CD8-positive, alpha-beta memory T cell (primary cell): ENCODE measurements at regions not wholly inside any gene's neighbourhood (a gene's known extent, or its start where the extent isn't known, plus 50 kb on each side); places are given as distances from the start of the nearest gene placed in this dataset.
A peak's percentile ranks its signal among the peaks of the same experiment; 100 is the strongest.

Experiments used
- CTCF ChIA-PET: fragments of 350-600 bp; sonication (Branson Sonifier 250); formaldehyde crosslinking; loops from one replicate; lab custom pipeline; 2021; ENCODE audit warnings: antibody characterized with exemption; lab: Charles Lee
- POLR2A ChIA-PET: fragments of 350-600 bp; sonication (Branson Sonifier 250); formaldehyde crosslinking; loops from one replicate; lab custom pipeline; 2021; ENCODE audit warnings: antibody characterized with exemption; lab: Charles Lee
- DNase-seq, 5 donors: peaks; one replicate each; pipeline versions ENCODE4 v3.0.0 to v3.0.0-alpha.2; 2020 to 2022; ENCODE audit warnings: mixed read lengths in 1 of 5
- H3K27ac ChIP-seq: one replicate; pipeline ENCODE4 v1.7.0; 2013; ENCODE audit warnings: low read depth, mild to moderate bottlenecking, low read length, moderate library complexity
- H3K27me3 ChIP-seq: 2 replicates; pipeline ENCODE4 v1.7.0; 2013; ENCODE audit warnings: low read length, mild to moderate bottlenecking; ENCODE audit not compliant: insufficient read depth, poor library complexity, severe bottlenecking
- H3K36me3 ChIP-seq: 2 replicates; pipeline ENCODE4 v1.7.0; 2013; ENCODE audit warnings: mild to moderate bottlenecking, low read length, moderate library complexity; ENCODE audit not compliant: insufficient read depth
- H3K4me1 ChIP-seq: 2 replicates; pipeline ENCODE4 v1.7.0; 2013; ENCODE audit warnings: mild to moderate bottlenecking, low read length, moderate library complexity; ENCODE audit not compliant: insufficient read depth
- H3K4me3 ChIP-seq: 2 replicates; pipeline ENCODE4 v1.7.0; 2013; ENCODE audit warnings: mild to moderate bottlenecking, low read length
- H3K9me3 ChIP-seq: 2 replicates; pipeline ENCODE4 v1.7.0; 2013; ENCODE audit warnings: mild to moderate bottlenecking, low read length
- H3K27ac Mint-ChIP-seq, 8 donors: one replicate each; pipeline ENCODE4 v1.8.0; 2020 to 2021; ENCODE audit warnings: mixed read lengths in 8 of 8, mild to moderate bottlenecking in 6 of 8, inconsistent platforms in 3 of 8, moderate library complexity in 3 of 8
- H3K27me3 Mint-ChIP-seq, 2 donors: one replicate each; pipeline ENCODE4 v1.8.0; 2020 to 2021; ENCODE audit warnings: mixed read lengths in 2 of 2, mild to moderate bottlenecking in 1 of 2, moderate library complexity in 1 of 2
- H3K36me3 Mint-ChIP-seq, 3 donors: one replicate each; pipeline ENCODE4 v1.8.0; 2020 to 2021; ENCODE audit warnings: mixed read lengths in 3 of 3, inconsistent platforms in 1 of 3, mild to moderate bottlenecking in 1 of 3
- H3K4me1 Mint-ChIP-seq, 3 donors: one replicate each; pipeline ENCODE4 v1.8.0; 2020 to 2021; ENCODE audit warnings: mixed read lengths in 3 of 3, inconsistent platforms in 1 of 3, mild to moderate bottlenecking in 1 of 3
- H3K4me3 Mint-ChIP-seq, 7 donors: one replicate each; pipeline ENCODE4 v1.8.0; 2020 to 2021; ENCODE audit warnings: mixed read lengths in 7 of 7, mild to moderate bottlenecking in 6 of 7, moderate library complexity in 4 of 7, inconsistent platforms in 2 of 7
- H3K9me3 Mint-ChIP-seq, 5 donors: one replicate each; pipeline ENCODE4 v1.8.0; 2020 to 2022; ENCODE audit warnings: mixed read lengths in 5 of 5, mild to moderate bottlenecking in 3 of 5, moderate library complexity in 2 of 5, inconsistent platforms in 1 of 5

DNA sequence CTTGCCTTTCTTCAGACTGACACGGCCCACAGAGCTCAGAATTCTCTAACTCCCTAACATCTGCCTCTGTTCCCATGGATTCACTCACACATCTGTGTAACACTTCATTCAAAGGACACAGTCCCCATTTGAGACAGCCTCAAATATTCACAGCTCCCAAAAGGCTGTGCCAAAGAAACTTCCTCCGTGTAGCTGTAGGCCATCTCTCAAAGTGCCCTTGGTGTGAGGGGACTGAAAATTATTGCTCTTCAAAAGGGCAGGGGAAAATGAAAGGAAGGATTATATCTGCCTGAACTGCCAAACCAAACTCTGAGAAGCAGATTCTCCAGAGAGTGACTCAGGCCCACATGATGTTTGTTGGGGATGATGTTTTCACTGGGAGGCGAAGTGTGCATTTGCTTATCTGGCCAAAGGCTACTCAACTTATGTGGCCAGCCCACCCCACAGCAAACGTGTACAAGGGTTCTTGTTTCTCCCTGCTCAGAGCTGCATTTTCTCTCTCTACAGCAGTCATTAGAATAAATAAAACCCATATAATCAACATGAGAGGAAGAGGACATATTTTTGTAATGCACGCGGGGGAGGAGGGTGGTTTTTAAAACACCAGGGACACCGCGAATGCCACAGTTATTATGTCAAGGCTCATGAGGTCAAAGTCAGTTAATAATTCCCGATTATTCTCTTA lies 302.4 kb upstream of the NFE2L3 start:
- CTCF ChIA-PET, result no interaction called here
- no peak overlapping the region for H3K4me3 Mint-ChIP-seq
- no peak overlapping the region for H3K27ac Mint-ChIP-seq
- Histone ChIP-seq H3K4me3 (no peak overlapping the region), H3K27ac (no peak overlapping the region), H3K4me1 (peaks cover 8% of the 10 kb centered on the region), H3K27me3 (peaks cover 35% of the 10 kb centered on the region), H3K9me3 (no peaks in the 10 kb centered on the region), H3K36me3 (no peaks in the 10 kb centered on the region)
- peaks cover 57 to 68% of the 10 kb centered on the region in 2 donors for H3K27me3 Mint-ChIP-seq
- POLR2A ChIA-PET, result no interaction called here
- no peaks in the 10 kb centered on the region for H3K36me3 Mint-ChIP-seq
- DNase-seq, result no peak
- peaks cover 6 to 21% (median 14%) of the 10 kb centered on the region in 5 donors for H3K9me3 Mint-ChIP-seq
- H3K4me1 Mint-ChIP-seq, result peaks cover 12 to 15% (median 13%) of the 10 kb centered on the region in 3 donors

DNA sequence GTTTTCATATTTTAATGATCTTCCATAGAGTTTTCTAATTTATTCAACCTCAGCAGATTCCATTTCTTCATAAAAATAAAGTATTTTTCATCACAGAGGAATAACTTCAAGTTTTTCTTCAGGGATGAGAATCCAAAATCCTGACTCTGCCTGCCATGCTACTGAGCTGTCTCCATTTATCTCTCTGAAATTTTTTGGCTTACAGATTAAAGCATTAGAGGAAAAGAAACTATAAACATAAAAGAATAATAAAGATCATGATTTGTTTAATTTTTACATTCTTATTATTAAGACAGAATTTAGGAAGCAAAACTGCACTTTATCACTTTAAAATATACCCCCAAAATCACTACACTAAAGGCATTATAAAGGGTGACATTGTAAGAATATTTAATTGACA lies 301.8 kb upstream of the NFE2L3 start:
- Histone ChIP-seq H3K27ac (no peak overlapping the region), H3K4me3 (no peak overlapping the region), H3K4me1 (peaks cover 12% of the 10 kb centered on the region), H3K27me3 (peaks cover 41% of the 10 kb centered on the region), H3K9me3 (no peaks in the 10 kb centered on the region), H3K36me3 (no peaks in the 10 kb centered on the region)
- H3K27ac Mint-ChIP-seq, result no peak overlapping the region
- H3K4me1 Mint-ChIP-seq, result peaks cover 12 to 15% (median 13%) of the 10 kb centered on the region in 3 donors
- no peaks in the 10 kb centered on the region for H3K36me3 Mint-ChIP-seq
- no peak for DNase-seq
- H3K27me3 Mint-ChIP-seq, result peaks cover 61 to 73% of the 10 kb centered on the region in 2 donors
- ChIA-PET CTCF (no interaction called here), POLR2A (no interaction called here)
- H3K9me3 Mint-ChIP-seq, result peaks cover 6 to 26% (median 16%) of the 10 kb centered on the region in 5 donors
- H3K4me3 Mint-ChIP-seq, result no peak overlapping the region

DNA sequence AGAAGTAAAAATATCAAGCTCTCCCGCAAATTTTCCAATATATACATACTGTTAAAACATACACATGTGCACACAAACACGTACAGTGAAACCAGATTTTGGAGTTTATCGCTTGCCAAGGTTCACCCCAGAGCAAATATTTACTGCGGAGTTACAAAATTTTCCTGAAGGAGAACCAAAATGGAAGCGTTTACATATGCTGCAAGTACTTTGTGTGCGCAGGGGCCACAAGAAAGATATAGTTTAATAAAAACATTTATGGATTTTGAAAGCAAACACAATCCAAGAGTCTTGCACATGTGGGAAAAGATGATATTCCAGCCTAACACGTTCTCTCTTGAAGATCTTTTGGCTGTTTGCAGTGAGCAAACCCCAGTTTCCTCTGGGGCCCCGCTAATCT lies 301.3 kb upstream of the NFE2L3 start:
- H3K9me3 Mint-ChIP-seq, result peaks cover 6 to 29% (median 16%) of the 10 kb centered on the region in 5 donors
- H3K27me3 Mint-ChIP-seq, result peaks cover 56 to 72% of the 10 kb centered on the region in 2 donors
- ChIA-PET CTCF (no interaction called here), POLR2A (no interaction called here)
- Histone ChIP-seq H3K4me1 (peaks cover 12% of the 10 kb centered on the region), H3K4me3 (no peak overlapping the region), H3K27me3 (peaks cover 45% of the 10 kb centered on the region), H3K9me3 (no peaks in the 10 kb centered on the region), H3K27ac (no peak overlapping the region), H3K36me3 (no peaks in the 10 kb centered on the region)
- no peak overlapping the region for H3K4me3 Mint-ChIP-seq
- peaks cover 12 to 15% (median 13%) of the 10 kb centered on the region in 3 donors for H3K4me1 Mint-ChIP-seq
- H3K36me3 Mint-ChIP-seq, result no peaks in the 10 kb centered on the region
- H3K27ac Mint-ChIP-seq, result peak overlapping the region in 2 of 8 donors; percentile 10 to 90
- no peak for DNase-seq

DNA sequence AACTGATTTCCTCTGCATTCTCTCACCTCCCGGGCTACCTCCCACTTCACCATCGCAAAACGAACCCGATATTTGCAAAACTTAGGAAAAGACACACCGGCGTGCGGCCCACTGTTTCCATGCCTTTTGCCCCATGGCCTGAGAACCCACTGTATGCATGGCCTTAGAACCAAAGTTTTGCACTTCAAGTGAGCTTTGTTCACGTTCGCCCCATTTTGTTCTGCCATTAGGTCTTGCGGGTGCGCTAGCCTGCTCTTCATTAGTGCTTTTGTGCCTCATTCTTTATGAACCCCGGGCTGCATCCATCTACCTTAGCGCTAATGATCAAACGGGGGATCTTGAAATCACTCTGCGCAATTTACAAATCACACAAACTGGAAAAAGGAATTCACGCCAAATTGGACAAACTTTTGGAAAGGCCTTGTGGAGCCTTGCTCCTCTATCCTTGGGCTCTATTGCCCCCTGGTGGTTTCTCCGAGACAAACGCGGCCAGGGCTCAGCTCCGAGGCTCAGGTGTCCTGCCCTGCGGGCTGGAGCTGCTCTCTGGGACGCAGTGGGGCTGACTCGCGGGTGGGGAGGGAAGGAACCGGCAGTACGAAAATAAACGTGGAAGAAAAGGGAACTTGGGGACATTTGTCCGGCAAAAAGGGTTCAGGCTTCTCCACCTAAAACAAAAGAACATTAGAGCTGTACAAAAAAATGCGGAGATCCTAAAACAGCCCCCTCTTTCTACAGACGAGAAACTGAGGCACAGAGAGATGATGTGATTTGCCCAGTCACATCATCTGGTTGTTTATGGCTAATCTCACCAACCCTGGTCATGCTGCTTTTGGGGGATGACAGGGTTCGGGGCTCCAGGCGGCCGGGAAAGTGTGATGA lies 300.4 kb upstream of the NFE2L3 start:
- ChIA-PET CTCF (no interaction called here), POLR2A (no interaction called here)
- no peak overlapping the region for H3K27ac ChIP-seq
- peaks cover 15% of the 10 kb centered on the region for H3K4me1 ChIP-seq
- DNase-seq, result peak in 3 of 5 donors; percentile 23 to 62 (median 60)
- peaks cover 54% of the 10 kb centered on the region for H3K27me3 ChIP-seq
- Mint-ChIP-seq H3K27me3 (peaks cover 54 to 67% of the 10 kb centered on the region in 2 donors), H3K4me3 (peak overlapping the region in 6 of 7 donors; percentile 27 to 73 (median 61)), H3K27ac (peak overlapping the region in 4 of 8 donors; percentile 75 to 90 (median 76)), H3K36me3 (no peaks in the 10 kb centered on the region), H3K9me3 (peaks cover 6 to 30% (median 16%) of the 10 kb centered on the region in 5 donors), H3K4me1 (peaks cover 12 to 15% (median 13%) of the 10 kb centered on the region in 3 donors)
- H3K4me3 ChIP-seq, result no peak overlapping the region
- no peaks in the 10 kb centered on the region for H3K36me3 ChIP-seq
- no peaks in the 10 kb centered on the region for H3K9me3 ChIP-seq

DNA sequence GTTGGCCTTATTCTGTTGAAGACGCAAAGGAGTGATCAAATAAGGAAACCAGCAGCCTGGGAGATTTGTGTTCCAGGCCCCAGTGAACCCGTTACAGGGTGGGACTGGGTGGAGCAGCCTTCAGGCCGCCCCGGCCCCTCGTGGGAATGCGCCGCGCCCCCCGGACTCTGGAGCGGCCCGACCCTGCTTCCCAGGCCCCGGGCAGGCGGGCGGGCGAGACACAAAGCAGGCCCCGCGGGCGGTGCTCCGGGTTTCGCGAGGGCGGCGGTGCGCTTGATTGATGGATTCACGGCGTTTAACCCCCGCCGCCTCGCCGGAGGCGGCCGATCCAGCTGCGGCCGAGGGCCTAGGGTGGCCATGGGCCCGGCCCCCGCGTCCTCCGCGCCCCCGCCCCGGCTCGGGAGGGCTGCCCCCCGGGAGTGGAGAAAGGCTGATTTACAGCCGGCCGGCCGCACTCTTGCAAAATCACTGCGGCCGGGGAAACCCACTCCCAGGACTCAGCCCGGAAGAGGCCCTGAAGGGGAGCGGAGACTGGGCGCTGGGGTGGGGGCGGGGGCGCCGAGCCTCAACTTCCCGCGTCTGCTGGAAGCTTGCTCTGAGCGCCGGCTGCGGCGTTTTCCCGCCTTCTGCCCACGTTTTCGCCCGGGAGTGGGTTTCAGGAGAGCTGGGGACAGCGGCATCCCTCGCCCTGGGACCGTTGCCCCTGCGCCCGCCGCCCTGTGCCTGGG lies 299.6 kb upstream of the NFE2L3 start:
- Histone ChIP-seq H3K9me3 (no peaks in the 10 kb centered on the region), H3K27ac (no peak overlapping the region), H3K4me1 (peaks cover 23% of the 10 kb centered on the region), H3K4me3 (no peak overlapping the region), H3K27me3 (peaks cover 62% of the 10 kb centered on the region), H3K36me3 (no peaks in the 10 kb centered on the region)
- DNase-seq, result no peak
- Mint-ChIP-seq H3K4me1 (peaks cover 12 to 15% (median 13%) of the 10 kb centered on the region in 3 donors), H3K4me3 (peak overlapping the region in 3 of 7 donors; percentile 39 to 64 (median 59)), H3K9me3 (peaks cover 6 to 30% (median 16%) of the 10 kb centered on the region in 5 donors), H3K36me3 (no peaks in the 10 kb centered on the region), H3K27me3 (peaks cover 50 to 67% of the 10 kb centered on the region in 2 donors), H3K27ac (peak overlapping the region in 2 of 8 donors; percentile 75 to 90)
- ChIA-PET POLR2A (no interaction called here), CTCF (no interaction called here)

DNA sequence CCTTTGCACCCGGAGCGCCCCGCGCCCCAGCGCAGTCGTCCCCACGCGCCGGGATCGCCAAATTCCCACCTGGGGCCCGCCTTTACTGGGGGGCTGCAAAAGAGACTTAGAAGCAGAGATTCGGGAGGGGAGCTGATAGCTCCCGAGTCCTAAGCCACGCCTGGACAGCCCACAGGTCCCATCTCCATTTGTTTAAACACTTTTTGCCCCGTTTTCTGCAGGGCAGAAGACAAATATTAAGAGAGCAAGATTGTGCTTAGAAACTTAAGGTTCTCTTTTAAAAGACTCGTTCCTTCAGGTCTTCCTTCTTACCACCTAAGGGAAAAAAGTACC lies 299.1 kb upstream of the NFE2L3 start:
- Mint-ChIP-seq H3K4me3 (peak overlapping the region in 4 of 7 donors; percentile 23 to 60 (median 43)), H3K36me3 (no peaks in the 10 kb centered on the region), H3K27me3 (peaks cover 48 to 64% of the 10 kb centered on the region in 2 donors), H3K27ac (peak overlapping the region in 2 of 8 donors; percentile 29 to 88), H3K4me1 (peaks cover 12 to 15% (median 13%) of the 10 kb centered on the region in 3 donors), H3K9me3 (peaks cover 6 to 30% (median 16%) of the 10 kb centered on the region in 5 donors)
- no peak overlapping the region for H3K27ac ChIP-seq
- H3K9me3 ChIP-seq, result no peaks in the 10 kb centered on the region
- POLR2A ChIA-PET, result no interaction called here
- CTCF ChIA-PET, result no interaction called here
- no peak overlapping the region for H3K4me3 ChIP-seq
- no peaks in the 10 kb centered on the region for H3K36me3 ChIP-seq
- no peak for DNase-seq
- peaks cover 23% of the 10 kb centered on the region for H3K4me1 ChIP-seq
- H3K27me3 ChIP-seq, result peaks cover 67% of the 10 kb centered on the region

DNA sequence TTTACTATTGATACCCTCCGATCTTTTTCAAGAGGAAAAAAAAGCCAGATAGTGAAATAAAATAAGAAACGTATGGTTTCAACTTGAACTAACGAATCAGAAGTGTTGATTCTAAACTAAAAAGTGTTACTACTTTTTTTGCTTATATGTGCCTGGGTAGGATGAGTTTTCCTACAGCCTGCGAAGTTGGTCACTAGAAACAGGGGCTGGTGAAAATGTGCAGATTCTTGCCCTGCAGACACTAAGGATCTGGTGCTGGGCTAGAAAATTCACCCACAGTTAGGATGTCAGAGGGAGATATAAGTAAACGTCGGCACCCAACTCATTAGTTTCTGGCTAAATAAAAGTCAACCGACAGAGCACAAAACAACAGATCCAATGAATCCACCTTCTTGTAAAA lies 298.7 kb upstream of the NFE2L3 start:
- Mint-ChIP-seq H3K9me3 (peaks cover 6 to 30% (median 16%) of the 10 kb centered on the region in 5 donors), H3K36me3 (no peaks in the 10 kb centered on the region), H3K4me3 (peak overlapping the region in 4 of 7 donors; percentile 23 to 60 (median 43)), H3K27ac (peak overlapping the region in 2 of 8 donors; percentile 29 to 88), H3K4me1 (peaks cover 12 to 15% (median 13%) of the 10 kb centered on the region in 3 donors), H3K27me3 (peaks cover 48 to 60% of the 10 kb centered on the region in 2 donors)
- no peak for DNase-seq
- H3K4me1 ChIP-seq, result peaks cover 23% of the 10 kb centered on the region
- H3K27me3 ChIP-seq, result peaks cover 71% of the 10 kb centered on the region
- H3K4me3 ChIP-seq, result no peak overlapping the region
- no peaks in the 10 kb centered on the region for H3K9me3 ChIP-seq
- CTCF ChIA-PET, result no interaction called here
- POLR2A ChIA-PET, result no interaction called here
- H3K27ac ChIP-seq, result no peak overlapping the region
- H3K36me3 ChIP-seq, result no peaks in the 10 kb centered on the region
